ENCODE measurements at regions not wholly inside any gene's neighbourhood (a gene's known extent, or its start where the extent isn't known, plus 50 kb on each side); places are given as distances from the start of the nearest gene placed in this dataset.

DNA sequence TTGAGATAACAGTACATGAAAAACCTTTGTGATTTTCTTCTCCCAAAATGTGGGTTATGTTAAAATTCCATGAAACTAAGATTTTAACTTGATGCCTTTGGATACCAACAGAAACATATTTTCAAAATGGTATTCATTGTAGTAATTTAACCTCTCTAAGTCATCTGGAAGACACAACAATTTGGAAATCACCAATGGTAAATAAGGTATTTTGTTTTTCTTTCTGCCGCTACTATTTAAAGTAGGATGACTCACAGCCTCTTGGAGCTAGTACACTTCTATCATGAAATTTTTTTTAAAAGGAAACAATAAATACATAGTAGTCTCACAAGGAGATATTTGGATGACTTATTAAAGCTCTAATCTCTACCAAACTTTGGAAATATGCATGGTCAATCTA, 291.6 kb upstream of the VEPH1 start:
- ChIA-PET CTCF (interaction anchor here (1.2 kb wide), 1 partner anchor 25 kb away, joined by 4 read pairs; no protein-coding TSS in a partner anchor), POLR2A (interaction anchor here (0.9 kb wide), 1 partner anchor 8 kb away, joined by 3 read pairs; no protein-coding TSS in a partner anchor)
- Histone ChIP-seq H3K27me3 (ENCODE audit: control insufficient read depth, insufficient read depth, low read length) (no peaks in the 10 kb centered on the region), H3K4me3 (ENCODE audit: low read depth, low read length) (no peak overlapping the region), H3K36me3 (ENCODE audit: control insufficient read depth, insufficient read depth, low read length) (no peaks in the 10 kb centered on the region)
- peak; percentile 84 for DNase-seq (ENCODE audit: low read depth)
- TF ChIP-seq, protein P1, sequence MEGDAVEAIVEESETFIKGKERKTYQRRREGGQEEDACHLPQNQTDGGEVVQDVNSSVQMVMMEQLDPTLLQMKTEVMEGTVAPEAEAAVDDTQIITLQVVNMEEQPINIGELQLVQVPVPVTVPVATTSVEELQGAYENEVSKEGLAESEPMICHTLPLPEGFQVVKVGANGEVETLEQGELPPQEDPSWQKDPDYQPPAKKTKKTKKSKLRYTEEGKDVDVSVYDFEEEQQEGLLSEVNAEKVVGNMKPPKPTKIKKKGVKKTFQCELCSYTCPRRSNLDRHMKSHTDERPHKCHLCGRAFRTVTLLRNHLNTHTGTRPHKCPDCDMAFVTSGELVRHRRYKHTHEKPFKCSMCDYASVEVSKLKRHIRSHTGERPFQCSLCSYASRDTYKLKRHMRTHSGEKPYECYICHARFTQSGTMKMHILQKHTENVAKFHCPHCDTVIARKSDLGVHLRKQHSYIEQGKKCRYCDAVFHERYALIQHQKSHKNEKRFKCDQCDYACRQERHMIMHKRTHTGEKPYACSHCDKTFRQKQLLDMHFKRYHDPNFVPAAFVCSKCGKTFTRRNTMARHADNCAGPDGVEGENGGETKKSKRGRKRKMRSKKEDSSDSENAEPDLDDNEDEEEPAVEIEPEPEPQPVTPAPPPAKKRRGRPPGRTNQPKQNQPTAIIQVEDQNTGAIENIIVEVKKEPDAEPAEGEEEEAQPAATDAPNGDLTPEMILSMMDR (IDR thresholded peaks at IDR 0.05; ENCODE audit: insufficient read depth, low read depth, low read length), result no peak

DNA sequence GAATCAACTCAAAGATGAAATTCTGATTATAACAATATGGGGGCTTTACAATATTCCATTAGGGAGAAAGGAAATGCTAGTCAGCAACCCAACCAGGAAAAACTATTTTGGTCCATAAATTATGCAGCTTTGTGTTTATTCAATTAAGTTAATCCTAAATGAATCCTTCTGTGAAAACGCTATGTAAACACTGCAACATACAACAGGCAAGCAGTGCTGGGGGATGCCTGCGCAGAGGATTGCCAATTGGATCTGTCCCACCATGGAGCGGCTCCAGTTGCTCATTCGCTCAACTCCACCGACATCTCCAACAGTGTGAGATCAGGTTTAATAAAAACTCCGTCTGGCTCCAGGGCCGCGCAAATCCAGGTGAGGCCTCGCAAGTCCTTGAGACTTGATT, 290.5 kb upstream of the VEPH1 start:
- POLR2A ChIA-PET, result interaction anchor here (0.6 kb wide), 1 partner anchor 166 kb away, joined by 3 read pairs; no protein-coding TSS in a partner anchor
- no peaks in the 10 kb centered on the region for H3K36me3 ChIP-seq (ENCODE audit: control insufficient read depth, insufficient read depth, low read length)
- no peaks in the 10 kb centered on the region for H3K27me3 ChIP-seq (ENCODE audit: control insufficient read depth, insufficient read depth, low read length)
- CTCF ChIA-PET, result no interaction called here
- TF ChIP-seq, protein P1 (IDR thresholded peaks at IDR 0.05; ENCODE audit: insufficient read depth, low read depth, low read length), result no peak
- no peak for DNase-seq (ENCODE audit: low read depth)
- H3K4me3 ChIP-seq (ENCODE audit: low read depth, low read length), result no peak overlapping the region

DNA sequence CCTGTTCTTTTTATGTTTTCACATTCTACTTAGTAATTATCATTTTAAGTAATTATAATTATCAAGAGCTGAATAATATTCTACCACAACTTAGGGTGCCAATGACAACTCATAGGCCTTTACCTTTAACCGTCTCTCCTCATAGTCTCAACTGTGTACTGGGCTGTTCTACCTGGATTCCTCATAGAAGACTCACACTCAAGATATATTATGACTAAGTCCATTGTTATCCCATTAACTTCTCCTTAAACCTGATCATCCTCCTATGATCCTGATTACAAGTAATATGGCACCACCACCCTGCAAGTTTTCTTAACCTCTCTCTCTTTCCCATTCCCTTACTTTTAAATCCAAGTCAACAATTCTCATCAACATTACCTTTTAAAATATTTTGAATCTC, 285.9 kb upstream of the VEPH1 start:
- Histone ChIP-seq H3K36me3 (ENCODE audit: control insufficient read depth, insufficient read depth, low read length) (no peaks in the 10 kb centered on the region), H3K4me3 (ENCODE audit: low read depth, low read length) (no peak overlapping the region), H3K27me3 (ENCODE audit: control insufficient read depth, insufficient read depth, low read length) (no peaks in the 10 kb centered on the region)
- TF ChIP-seq, protein P1 (IDR thresholded peaks at IDR 0.05; ENCODE audit: insufficient read depth, low read depth, low read length), result no peak
- POLR2A ChIA-PET, result no interaction called here
- DNase-seq (ENCODE audit: low read depth), result no peak
- CTCF ChIA-PET, result no interaction called here

DNA sequence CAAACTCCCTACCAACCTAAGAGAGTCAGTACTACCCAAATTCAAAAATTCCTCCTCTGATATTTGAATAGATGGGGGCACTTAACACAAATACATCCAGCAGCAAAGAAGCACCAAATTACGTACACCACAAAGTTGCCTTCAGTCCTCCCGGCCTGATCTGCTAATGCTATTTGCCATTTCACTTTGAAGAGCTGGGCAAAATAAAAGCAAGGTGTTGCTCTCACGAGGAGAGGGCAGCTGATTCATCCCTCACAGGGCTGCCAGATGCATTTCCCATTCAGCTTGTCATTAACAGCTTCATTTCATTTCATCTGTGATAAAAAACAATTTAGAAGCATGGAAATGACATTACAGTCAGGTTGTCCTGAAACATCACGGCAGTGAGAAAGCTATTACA, 283.4 kb upstream of the VEPH1 start:
- CTCF ChIA-PET, result interaction anchor here (1.1 to 1.2 kb wide), 2 partner anchors 29 to 46 kb away, joined by 3 read pairs; no protein-coding TSS in a partner anchor

DNA sequence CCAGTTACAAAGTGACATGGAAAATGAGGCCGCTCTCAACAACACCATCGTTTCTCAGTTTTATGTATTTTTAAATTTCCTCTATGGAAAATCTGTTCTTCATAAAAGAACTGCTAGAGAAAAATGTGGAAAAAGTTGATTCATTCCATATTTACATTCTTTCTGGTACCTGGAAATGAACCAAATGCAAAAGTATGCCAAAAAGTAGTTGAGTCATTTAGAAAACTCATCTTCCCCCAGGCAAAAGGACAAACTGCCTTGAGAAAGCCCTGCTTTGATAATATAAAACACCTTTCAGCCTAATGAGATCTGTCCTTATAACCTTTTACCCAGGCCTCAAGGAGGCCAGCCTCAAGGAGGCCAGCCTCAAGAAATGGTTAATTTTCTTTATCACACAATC, 283.0 kb upstream of the VEPH1 start:
- Histone ChIP-seq H3K4me3 (ENCODE audit: low read depth, low read length) (no peak overlapping the region), H3K27me3 (ENCODE audit: control insufficient read depth, insufficient read depth, low read length) (no peaks in the 10 kb centered on the region), H3K36me3 (ENCODE audit: control insufficient read depth, insufficient read depth, low read length) (no peaks in the 10 kb centered on the region)
- TF ChIP-seq, protein P1 (IDR thresholded peaks at IDR 0.05; ENCODE audit: insufficient read depth, low read depth, low read length), result no peak
- peak; percentile 94 for DNase-seq (ENCODE audit: low read depth)
- ChIA-PET POLR2A (no interaction called here), CTCF (interaction anchor here (1.2 kb wide), 1 partner anchor 28 kb away, joined by 3 read pairs; no protein-coding TSS in a partner anchor)

More for the DNA sequence above, 283.4 kb upstream of the VEPH1 start:
- DNase-seq (ENCODE audit: low read depth), result peak; percentile 50
- H3K4me3 ChIP-seq (ENCODE audit: low read depth, low read length), result no peak overlapping the region
- no peaks in the 10 kb centered on the region for H3K36me3 ChIP-seq (ENCODE audit: control insufficient read depth, insufficient read depth, low read length)
- H3K27me3 ChIP-seq (ENCODE audit: control insufficient read depth, insufficient read depth, low read length), result no peaks in the 10 kb centered on the region
- POLR2A ChIA-PET, result interaction anchor here (0.7 kb wide), 1 partner anchor 9 kb away, joined by 3 read pairs; no protein-coding TSS in a partner anchor
- TF ChIP-seq, protein P1 (IDR thresholded peaks at IDR 0.05; ENCODE audit: insufficient read depth, low read depth, low read length), result no peak
